ENCODE measurements at regions not wholly inside any gene's neighbourhood (a gene's known extent, or its start where the extent isn't known, plus 50 kb on each side); places are given as distances from the start of the nearest gene placed in this dataset.

DNA sequence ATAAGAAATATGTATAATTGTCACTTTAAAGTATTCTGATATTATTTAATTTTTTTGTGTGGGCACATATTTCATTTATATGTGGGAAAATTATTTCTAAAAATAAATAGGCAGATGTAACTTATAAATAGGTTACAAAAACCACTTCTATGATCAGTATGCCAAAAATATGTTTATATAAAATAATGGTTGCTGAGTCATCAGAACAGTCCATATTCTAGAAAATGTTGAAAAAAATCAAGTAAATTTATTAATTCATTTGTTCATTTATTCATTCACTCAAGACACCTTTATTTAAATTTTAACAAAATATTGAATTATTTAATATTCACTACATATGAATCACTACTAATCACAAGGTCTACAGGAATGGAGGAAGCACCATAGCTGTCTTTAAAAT lies 1387.3 kb upstream of the C9orf72 start:
- no peak for TF ChIP-seq CTCF (IDR thresholded peaks at IDR 0.05)
- no peak for TF ChIP-seq POLR2A (IDR thresholded peaks at IDR 0.05)
